ENCODE measurements at regions not wholly inside any gene's neighbourhood (a gene's known extent, or its start where the extent isn't known, plus 50 kb on each side); places are given as distances from the start of the nearest gene placed in this dataset.

- Histone ChIP-seq H3K27me3 (replicated peaks; ENCODE audit: insufficient read depth) (no peaks in the 10 kb centered on the region), H3K4me1 (ENCODE audit: control insufficient read depth in 1 of 2, low read depth in 2 of 2) (no peaks in the 10 kb centered on the region), H3K27ac (no peak overlapping the region), H3K9me3 (no peaks in the 10 kb centered on the region), H3K36me3 (no peaks in the 10 kb centered on the region), H3K4me3 (no peak overlapping the region)
- DNase-seq (ENCODE audit: low spot score) (no peak), ATAC-seq (ENCODE audit: insufficient number of reproducible peaks, low FRiP score, low read depth) (no peak)
- no peak for TF ChIP-seq CTCF (IDR thresholded peaks at IDR 0.05)
These were observed 1053.5 kb upstream of the FAM98A start for GRCh38 chr2:34652636-34653035.

- DNase-seq (ENCODE audit: low spot score) = no peak
- Histone ChIP-seq H3K27ac (no peak overlapping the region), H3K9me3 (no peaks in the 10 kb centered on the region), H3K36me3 (no peaks in the 10 kb centered on the region), H3K4me3 (no peak overlapping the region), H3K27me3 (replicated peaks; ENCODE audit: insufficient read depth) (no peaks in the 10 kb centered on the region), H3K4me1 (ENCODE audit: control insufficient read depth in 1 of 2, low read depth in 2 of 2) (no peaks in the 10 kb centered on the region)
- TF ChIP-seq CTCF (IDR thresholded peaks at IDR 0.05) = no peak
- no peak for ATAC-seq (ENCODE audit: insufficient number of reproducible peaks, low FRiP score, low read depth)
These were observed 1047.8 kb upstream of the FAM98A start for GRCh38 chr2:34646901-34647300.

DNA sequence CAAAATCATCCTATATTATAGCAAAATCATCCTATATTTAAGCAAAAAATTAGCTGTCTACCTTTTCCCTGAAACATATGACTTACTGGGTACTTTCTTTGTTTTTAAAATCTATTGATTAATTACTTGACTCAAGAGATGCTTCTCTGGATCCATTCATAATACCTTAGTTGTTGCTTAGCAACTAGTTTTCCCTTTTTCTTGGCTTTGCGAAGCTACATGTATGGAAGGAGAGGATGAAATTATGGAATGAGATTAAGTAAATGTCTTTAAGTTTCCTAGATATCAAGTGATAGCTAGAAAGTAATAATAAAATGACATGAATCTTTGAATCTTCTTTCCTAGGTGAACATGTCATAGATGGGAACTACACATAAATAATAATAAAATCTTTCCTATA is 1033.2 kb upstream of the FAM98A start:
- no peak for TF ChIP-seq CTCF (IDR thresholded peaks at IDR 0.05)
- no peak for ATAC-seq (ENCODE audit: insufficient number of reproducible peaks, low FRiP score, low read depth)

GRCh38 chr2:34627003-34627402 is 1027.9 kb upstream of the FAM98A start:
- no peak for DNase-seq (ENCODE audit: low spot score)
- no peak for TF ChIP-seq CTCF (IDR thresholded peaks at IDR 0.05)
- Histone ChIP-seq H3K27ac (no peak overlapping the region), H3K9me3 (peaks cover 3% of the 10 kb centered on the region), H3K27me3 (replicated peaks; ENCODE audit: insufficient read depth) (no peaks in the 10 kb centered on the region), H3K36me3 (no peaks in the 10 kb centered on the region), H3K4me3 (no peak overlapping the region), H3K4me1 (ENCODE audit: control insufficient read depth in 1 of 2, low read depth in 2 of 2) (no peaks in the 10 kb centered on the region)
- no peak for ATAC-seq (ENCODE audit: insufficient number of reproducible peaks, low FRiP score, low read depth)

More for the DNA sequence above, 1033.2 kb upstream of the FAM98A start:
- Histone ChIP-seq H3K4me3 (no peak overlapping the region), H3K27ac (no peak overlapping the region), H3K27me3 (replicated peaks; ENCODE audit: insufficient read depth) (no peaks in the 10 kb centered on the region), H3K4me1 (ENCODE audit: control insufficient read depth in 1 of 2, low read depth in 2 of 2) (no peaks in the 10 kb centered on the region), H3K9me3 (peaks cover 3% of the 10 kb centered on the region), H3K36me3 (no peaks in the 10 kb centered on the region)
- no peak for DNase-seq (ENCODE audit: low spot score)

DNA sequence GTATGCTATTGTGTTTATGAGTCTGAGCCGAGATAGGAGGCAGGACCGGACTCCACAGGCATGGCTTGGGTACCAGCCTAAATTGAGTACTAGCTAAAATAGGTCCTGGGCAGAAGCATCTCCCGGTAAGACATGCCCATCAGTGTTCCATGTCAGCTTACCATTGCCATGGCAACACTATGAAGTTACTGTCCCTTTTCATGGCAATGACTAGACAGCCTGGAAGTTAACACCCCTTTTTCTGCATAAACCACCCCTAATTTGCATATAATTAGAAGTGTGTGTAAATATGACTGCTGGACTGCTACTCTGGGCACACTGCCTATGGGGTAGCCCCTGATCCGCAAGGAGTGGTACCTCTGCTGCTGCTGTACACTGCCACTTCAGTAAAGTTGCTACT is 1005.1 kb upstream of the FAM98A start:
- no peaks in the 10 kb centered on the region for H3K27me3 ChIP-seq (replicated peaks; ENCODE audit: insufficient read depth)
- no peaks in the 10 kb centered on the region for H3K36me3 ChIP-seq
- no peak for TF ChIP-seq CTCF (IDR thresholded peaks at IDR 0.05)
- no peaks in the 10 kb centered on the region for H3K4me1 ChIP-seq (ENCODE audit: control insufficient read depth in 1 of 2, low read depth in 2 of 2)
- H3K4me3 ChIP-seq = no peak overlapping the region
- DNase-seq (ENCODE audit: low spot score) (no peak), ATAC-seq (ENCODE audit: insufficient number of reproducible peaks, low FRiP score, low read depth) (no peak)
- H3K27ac ChIP-seq = no peak overlapping the region
- no peaks in the 10 kb centered on the region for H3K9me3 ChIP-seq
